Ovary (tissue), 3 donors: ENCODE measurements at regions not wholly inside any gene's neighbourhood (a gene's known extent, or its start where the extent isn't known, plus 50 kb on each side); places are given as distances from the start of the nearest gene placed in this dataset.

Source experiments
- CTCF ChIP-seq, 3 donors: fragments of 450-650 bp in 2 of 3; fragments of 200-600 bp in 1 of 3; IDR thresholded peaks; one replicate each; pipeline versions ENCODE4 v1.5.1 to v1.8.0; 2016 to 2022; ENCODE audit warnings: antibody characterized with exemption in 3 of 3, mild to moderate bottlenecking in 1 of 3
- EP300 ChIP-seq: sonication (generic); formaldehyde crosslinking; IDR thresholded peaks from one replicate; pipeline ENCODE4 v1.6.1; 2017; ENCODE audit warnings: antibody characterized with exemption
- POLR2A ChIP-seq: fragments of 450-650 bp; IDR thresholded peaks from one replicate; pipeline ENCODE4 v1.6.1; 2017; ENCODE audit warnings: antibody characterized with exemption, mild to moderate bottlenecking, moderate library complexity
- donor health status: DM: no; HTN: no; CAD: no.

GRCh38 chr2:100726866-100727265, 93.1 kb upstream of the NPAS2 start:
- TF ChIP-seq CTCF (IDR thresholded peaks at IDR 0.05): no peak
- TF ChIP-seq POLR2A: no peak
- TF ChIP-seq EP300: no peak
